DMS153 treated with DMSO at 0.1 percent for 48 hours (cell line): ENCODE measurements at regions not wholly inside any gene's neighbourhood (a gene's known extent, or its start where the extent isn't known, plus 50 kb on each side); places are given as distances from the start of the nearest gene placed in this dataset.
A peak's percentile ranks its signal among the peaks of the same experiment; 100 is the strongest.
"Not testable (repeated sequence)": the region's sequence is repeated elsewhere in the genome, so short reads cannot be mapped to it uniquely, and the experiment has no call there.

Experiments
- DNase-seq: peaks from one replicate; lab custom pipeline; 2025; ENCODE audit not compliant: unreplicated experiment; lab: John Stamatoyannopoulos, UW

GRCh38 chr5:126139086-126139485 lies 284.1 kb upstream of the GRAMD2B start:
- DNase-seq, result no peak

- DNase-seq, result no peak
Measured at GRCh38 chr5:126139773-126140172, 283.4 kb upstream of the GRAMD2B start.

DNA sequence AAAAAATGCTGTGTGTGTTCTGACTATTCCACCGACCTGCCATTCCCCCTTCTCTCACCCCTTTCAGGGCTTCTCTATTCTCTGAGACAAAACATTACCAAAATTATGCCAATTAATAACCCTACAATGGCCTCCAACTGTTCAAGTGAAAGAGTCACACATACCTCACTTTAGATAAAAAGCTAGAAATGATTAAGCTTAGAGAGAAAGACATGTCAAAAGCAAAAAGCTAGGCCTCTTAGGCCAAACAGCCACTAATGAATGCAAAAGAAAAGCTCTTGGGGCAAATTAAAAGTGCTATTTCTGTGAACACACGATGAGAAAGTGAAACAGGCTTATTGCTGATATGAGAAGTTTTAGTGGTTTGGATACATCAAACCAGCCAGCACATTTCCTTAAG lies 279.6 kb upstream of the GRAMD2B start:
- DNase-seq, result no peak

GRCh38 chr5:126150319-126150718 lies 272.9 kb upstream of the GRAMD2B start:
- DNase-seq, result not testable (repeated sequence)

GRCh38 chr5:126155298-126155697 lies 267.9 kb upstream of the GRAMD2B start:
- not testable (repeated sequence) for DNase-seq

DNA sequence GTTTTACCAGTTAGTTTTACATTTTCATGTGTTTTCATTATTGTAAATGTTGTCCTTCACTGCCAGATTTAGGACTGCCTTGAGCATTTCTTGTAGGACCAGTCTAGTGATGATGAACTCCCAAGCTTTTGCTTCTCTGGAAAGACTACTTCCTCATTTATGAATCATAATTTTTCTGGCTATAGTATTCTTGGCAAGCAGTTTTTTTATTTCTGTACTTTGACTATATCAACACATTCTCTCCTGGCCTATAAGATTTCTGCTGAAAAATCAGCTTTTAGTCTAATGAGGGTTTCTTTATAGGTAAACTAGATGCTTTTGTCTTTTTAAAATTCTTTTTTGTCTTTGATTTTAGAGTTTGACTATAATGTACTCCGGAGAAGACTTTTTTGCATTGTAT lies 256.8 kb upstream of the GRAMD2B start:
- DNase-seq, result no peak

- DNase-seq, result no peak
Measured at GRCh38 chr5:126168785-126169184, 254.4 kb upstream of the GRAMD2B start.

DNA sequence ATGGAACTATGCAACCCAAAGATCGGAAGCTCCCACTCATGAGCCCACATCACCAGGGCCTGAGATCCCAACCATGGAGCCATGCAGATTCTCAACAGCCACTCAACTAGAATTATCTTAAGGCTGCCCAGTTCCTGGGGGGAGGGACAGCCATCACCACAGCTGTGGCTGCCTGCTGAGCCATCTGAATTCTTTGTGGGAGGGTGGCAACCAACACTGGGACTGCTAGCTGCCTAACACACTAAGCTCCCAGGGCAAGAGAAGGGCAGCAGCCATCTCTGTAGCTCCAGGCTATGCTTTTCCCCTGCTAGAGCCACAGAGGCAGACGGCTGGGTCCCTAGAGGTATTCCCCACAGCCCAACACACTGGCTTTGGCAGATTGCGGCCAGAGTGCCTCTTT lies 251.3 kb upstream of the GRAMD2B start:
- no peak for DNase-seq

DNA sequence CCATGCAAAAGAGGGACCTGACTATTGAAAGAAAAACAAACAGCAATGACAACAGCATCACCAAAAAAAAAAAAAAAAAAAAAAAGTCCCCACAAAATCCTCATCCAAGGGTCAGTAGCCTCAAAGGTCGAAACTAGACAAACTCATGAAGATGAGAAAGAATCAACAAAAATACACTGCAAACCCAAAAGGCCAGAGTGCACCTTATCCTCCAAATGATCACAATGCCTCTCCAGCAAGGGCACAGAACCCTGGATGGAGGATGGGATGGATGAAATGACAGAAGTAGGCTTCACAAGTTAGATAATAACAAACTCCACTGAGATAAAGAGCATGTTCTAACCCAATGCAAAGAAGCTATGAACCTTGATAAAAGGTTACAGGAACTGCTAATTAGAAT lies 250.4 kb upstream of the GRAMD2B start:
- DNase-seq, result no peak

- no peak for DNase-seq
Measured at GRCh38 chr5:126178521-126178920, 244.7 kb upstream of the GRAMD2B start.

DNA sequence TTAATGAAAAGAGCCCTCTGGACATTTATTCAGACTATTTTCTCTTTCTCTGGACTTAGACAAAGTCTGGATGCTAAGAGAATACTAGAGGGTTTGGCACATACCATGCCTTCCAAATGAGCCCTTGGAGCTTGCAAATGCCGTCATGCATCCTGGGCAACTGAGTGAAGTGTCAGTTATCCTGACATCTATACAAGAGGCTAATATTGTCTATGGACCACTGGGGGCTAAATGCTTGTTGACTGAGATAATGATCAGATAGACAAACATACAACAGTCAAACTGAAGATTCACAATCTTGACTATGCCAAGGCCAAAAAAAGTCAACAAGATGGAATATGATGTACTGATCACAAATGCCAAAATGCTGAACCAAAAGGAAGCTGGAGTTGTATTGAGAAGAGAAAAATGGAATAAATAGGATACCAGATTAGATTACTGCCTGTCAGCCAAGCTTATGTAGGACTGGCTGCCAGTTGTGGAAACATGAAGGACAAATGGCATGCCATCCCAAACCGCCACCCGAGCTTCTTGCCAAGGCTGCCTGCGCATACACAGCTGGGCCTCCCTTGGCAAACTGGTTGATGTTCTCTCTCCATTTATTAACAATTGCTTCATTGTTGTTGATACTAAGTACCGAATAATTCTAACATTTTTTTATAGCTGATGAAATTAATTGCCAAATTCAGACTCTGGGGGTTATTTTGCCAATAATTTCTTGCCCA lies 240.1 kb upstream of the GRAMD2B start:
- DNase-seq, result no peak

GRCh38 chr5:126184474-126184873 lies 238.7 kb upstream of the GRAMD2B start:
- no peak for DNase-seq

DNA sequence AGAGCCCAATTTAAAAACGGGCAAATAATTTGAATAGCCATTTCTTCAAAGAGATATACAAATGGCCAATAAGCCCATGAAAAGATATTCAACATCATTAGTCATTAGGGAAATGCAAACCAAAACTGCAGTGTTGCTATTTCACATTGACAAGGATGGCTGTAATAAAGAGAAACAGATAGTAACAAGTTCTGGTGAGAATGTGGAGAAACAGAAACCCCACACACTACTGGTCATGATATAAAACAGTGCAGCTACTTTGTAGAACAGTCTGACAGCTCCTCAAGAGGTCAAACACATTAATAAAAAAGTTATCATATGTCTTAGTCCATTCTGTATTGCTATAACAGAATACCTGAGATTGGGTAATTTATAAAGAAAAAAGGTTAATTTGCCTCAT lies 237.0 kb upstream of the GRAMD2B start:
- DNase-seq, result no peak

- no peak for DNase-seq
Measured at GRCh38 chr5:126188804-126189203, 234.4 kb upstream of the GRAMD2B start.

DNA sequence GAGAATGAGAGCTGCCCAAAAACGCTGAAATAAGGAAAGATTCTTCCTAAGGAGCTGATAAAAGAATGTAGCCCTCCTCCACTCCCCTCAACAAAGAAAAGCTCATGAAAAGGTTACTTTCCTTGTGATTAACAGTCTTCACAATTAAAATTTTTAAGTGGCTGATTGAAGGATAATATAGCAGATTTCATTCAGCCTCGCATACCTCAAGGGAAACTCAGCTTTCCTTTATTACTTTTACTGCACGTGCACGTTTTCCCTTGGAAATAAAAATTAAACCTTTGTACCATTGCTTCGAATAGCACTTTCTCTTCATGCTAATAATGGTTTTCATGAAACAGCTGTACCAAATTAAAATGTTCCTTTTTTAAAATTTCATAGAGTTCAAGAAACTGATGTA lies 234.0 kb upstream of the GRAMD2B start:
- no peak for DNase-seq

DNA sequence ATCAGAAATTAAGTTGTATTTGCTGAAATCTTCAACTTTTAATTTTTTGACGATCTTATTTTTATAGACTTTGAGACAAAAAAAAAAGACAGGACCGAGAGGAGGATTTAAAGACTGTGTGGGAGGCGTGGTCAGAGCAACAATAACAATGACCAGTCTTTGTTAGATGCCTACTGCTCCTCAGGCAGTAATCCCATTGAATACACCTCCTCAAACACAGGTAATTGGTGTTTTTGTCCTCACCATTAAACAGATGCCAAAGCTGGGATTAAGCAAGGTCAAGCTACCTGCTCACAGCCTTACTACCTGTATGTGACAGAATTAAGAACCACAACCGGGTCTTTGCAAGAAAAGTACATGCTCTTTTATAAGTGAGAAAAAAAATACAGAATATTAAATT lies 233.3 kb upstream of the GRAMD2B start:
- no peak for DNase-seq

- DNase-seq, result no peak
Measured at GRCh38 chr5:126192226-126192625, 231.0 kb upstream of the GRAMD2B start.

- no peak for DNase-seq
Measured at GRCh38 chr5:126195410-126196100, 227.7 kb upstream of the GRAMD2B start.

GRCh38 chr5:126198531-126198930 lies 224.7 kb upstream of the GRAMD2B start:
- DNase-seq, result peak; percentile 64

GRCh38 chr5:126199467-126199866 lies 223.7 kb upstream of the GRAMD2B start:
- DNase-seq, result no peak

- no peak for DNase-seq
Measured at GRCh38 chr5:126208691-126209090, 214.5 kb upstream of the GRAMD2B start.

DNA sequence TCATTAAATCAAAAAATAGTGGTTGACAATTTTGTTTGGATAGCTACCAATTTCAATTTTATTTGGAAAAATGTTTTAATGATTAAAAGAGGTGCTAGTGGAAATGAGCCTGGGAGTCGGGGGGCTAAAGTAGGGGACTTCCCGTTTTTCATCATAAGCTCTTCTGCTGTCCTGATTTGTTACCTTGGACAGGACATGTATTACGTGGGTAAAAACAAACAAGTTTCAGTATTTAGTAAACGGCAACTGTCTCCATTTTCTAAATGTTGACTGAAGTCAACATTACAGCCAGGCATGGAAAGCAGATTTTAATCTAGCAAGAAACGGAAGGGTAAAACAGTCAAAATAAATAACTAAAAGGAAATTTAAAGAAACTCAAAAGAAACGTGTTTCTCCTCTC lies 212.3 kb upstream of the GRAMD2B start:
- no peak for DNase-seq

DNA sequence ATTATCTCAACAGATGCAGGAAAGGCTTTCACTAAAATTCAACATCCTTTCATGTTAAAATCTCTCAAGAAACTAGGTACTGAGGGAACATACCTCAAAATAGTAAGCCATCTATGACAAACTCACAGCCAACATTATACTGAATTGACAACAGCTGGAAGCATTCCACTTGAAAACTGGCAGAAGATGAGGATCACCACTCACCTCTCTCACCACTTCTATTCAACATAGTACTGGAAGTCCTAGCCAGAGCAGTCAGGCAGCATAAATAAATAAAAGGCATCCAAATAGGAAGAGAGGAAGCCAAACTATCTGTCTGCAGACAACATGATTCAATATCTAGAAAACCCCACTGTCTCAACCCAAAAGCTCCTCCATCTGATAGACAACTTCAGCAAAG lies 203.6 kb upstream of the GRAMD2B start:
- DNase-seq, result no peak
